ENCODE measurements at regions not wholly inside any gene's neighbourhood (a gene's known extent, or its start where the extent isn't known, plus 50 kb on each side); places are given as distances from the start of the nearest gene placed in this dataset.
"Not testable (repeated sequence)": the region's sequence is repeated elsewhere in the genome, so short reads cannot be mapped to it uniquely, and the experiment has no call there.

DNA sequence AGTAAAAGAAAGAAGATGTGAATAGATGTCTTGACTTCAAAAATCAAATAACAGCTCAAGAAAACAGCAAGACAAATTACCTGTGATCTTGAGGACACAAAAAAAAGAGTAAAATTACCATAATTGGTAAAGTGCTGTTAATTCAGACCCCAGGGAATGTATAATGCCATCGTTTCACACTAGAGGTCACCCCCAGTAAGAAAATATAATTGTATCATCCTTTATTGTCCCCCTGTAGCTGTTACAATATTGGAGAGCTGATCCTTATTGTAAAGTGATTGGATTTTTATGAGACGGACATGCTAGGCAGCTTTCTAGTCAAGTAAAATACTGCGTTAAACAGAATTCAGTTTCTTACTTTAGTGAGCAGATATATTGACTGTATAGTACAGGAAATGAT is 377.0 kb downstream of the TLE1 start:
- no peak overlapping the region for H3K4me3 ChIP-seq (ENCODE audit: low read depth, low read length)
- no peak for DNase-seq (ENCODE audit: low read depth)

DNA sequence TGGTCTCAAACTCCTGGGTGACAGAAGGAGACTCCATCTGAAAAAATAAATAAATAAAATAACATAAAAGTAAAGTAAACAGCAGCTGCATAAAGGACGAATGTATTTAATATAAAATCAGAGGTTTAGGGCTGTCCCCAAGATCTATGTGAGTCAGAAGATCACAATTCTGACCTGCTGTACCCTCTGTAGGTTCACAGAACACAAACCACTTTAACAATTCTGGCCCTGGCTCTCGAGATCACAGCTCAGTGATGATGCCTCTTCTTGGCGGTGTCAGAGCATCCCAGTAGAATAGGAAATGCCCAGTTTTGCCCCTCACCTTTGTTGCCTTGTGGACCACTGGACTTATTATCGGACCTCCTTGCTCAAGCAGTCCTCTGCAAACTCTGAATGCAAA is 380.9 kb downstream of the TLE1 start:
- no peak overlapping the region for H3K4me3 ChIP-seq (ENCODE audit: low read depth, low read length)
- DNase-seq (ENCODE audit: low read depth), result no peak

DNA sequence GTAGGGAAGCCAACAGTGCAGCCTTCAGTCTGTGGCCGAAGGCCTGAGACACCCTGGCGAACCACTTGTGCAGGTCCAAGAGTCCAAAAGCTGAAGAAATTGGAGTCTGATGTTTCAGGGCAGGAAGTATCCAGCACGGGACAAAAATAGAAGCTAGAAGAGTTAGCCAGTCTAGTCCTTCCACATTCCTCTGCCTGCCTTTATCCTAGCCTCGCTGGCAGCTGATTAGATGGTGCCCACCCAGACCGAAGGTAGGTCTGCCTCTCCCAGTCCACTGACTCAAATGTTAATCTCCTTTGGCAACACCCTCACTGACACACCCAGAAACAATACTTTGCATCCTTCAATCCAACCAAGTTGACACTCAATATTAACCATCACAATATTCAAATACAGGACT is 381.6 kb downstream of the TLE1 start:
- DNase-seq (ENCODE audit: low read depth); H3K4me3 ChIP-seq (ENCODE audit: low read depth, low read length): not testable (repeated sequence)

DNA sequence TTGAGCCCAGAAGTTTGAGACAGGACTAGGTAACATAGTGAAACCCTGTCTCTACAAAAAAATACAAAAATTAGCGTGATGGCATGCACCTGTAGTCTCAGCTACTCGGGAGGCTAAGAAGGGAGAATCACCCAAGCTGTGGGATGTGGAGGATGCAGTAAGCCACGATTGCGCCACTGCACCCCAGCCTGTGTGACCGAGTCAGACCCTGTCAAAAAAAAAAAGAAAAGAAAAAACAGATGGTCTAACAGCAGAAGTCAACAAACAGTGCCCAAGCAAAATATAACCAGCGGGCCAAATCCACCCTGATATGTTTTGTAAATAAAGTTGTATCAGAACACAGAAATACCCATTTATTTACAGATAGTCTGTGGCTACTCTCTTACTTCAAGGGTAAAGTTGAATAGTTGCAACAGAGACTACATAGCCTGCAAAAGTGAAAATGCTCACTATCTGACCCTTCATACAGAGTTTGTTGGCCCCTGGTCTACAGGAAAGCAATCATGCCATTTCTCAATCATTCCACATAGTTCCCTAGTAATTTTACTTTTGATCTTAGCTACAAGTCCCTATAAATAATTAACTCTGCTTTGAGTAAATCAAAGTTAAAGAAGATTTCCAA is 383.7 kb downstream of the TLE1 start:
- no peak for DNase-seq (ENCODE audit: low read depth)
- H3K4me3 ChIP-seq (ENCODE audit: low read depth, low read length), result no peak overlapping the region

DNA sequence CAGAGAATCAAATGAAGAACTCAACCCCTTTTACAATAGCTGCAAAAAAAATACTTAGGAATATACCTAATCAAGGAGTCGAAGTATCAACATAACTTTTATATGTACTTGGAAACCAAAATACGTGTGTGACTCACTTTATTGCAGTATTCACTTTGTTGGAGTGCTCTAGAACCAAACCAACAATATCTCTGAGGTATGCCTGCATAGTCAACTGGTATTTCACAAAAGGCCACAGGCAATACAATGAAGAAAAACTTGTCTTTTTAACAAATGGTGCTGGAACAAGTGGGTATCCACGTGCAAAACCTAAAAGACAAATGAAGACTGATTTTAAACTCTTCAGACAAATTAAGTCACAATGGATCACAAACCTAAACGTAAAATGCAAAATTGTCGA is 385.7 kb downstream of the TLE1 start:
- DNase-seq (ENCODE audit: low read depth), result no peak
- H3K4me3 ChIP-seq (ENCODE audit: low read depth, low read length), result no peak overlapping the region

DNA sequence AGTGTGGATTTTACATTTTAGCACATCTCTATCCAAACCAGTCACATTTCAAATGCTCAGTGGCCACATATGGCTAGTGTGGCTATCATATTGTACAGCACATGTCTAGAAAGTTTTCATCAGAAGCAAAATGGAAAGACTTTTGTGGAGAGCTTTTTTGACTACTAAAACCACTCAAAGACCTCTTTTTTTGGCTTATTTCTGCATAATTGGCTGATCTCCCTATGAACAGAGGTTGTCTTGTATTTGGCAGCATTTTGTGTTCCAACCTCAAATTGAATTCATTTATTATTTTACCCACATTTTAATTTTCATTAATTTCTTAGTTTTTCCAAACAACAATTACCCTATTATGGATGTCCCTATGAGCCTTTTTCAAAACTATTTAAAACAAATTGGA is 395.7 kb downstream of the TLE1 start:
- DNase-seq (ENCODE audit: low read depth), result no peak

DNA sequence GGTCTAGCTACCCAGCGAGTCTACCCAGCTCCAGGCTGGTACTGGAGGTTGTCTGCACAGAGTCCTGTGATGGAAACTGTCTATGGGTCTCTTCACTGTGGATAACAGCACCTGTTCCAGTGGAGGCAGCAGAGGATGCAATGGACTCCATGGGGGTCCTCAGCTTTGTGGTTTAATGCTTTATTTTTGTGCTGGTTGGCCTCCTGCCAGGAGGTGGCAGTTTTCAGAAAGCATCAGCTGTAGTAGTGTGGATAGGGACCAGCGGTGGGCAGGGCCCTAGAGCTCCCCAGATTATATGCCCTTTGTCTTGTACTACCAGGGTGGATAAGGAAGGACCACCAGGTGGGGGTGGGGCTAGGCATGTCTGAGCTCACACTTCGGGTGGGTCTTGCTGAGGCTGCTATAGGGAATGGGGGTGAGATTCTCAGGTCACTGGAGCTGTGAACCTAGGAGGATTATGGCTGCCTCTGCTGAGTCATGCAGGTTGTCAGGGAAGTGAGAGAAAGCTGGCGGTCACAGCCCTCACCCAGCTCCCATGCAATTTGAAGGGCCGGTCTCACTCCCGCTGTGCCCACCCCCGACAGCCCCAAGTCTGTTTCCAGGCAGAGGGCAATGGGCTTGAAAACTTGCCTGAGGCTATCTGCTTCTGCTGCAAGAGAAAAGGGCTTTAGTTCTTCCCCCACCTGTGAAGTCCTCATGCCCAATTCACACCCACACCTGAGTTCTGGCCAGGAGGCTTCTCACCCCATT is 397.1 kb downstream of the TLE1 start:
- H3K4me3 ChIP-seq (ENCODE audit: low read depth, low read length), result no peak overlapping the region
- no peak for DNase-seq (ENCODE audit: low read depth)

More for the DNA sequence above, 395.7 kb downstream of the TLE1 start:
- H3K4me3 ChIP-seq (ENCODE audit: low read depth, low read length), result no peak overlapping the region

DNA sequence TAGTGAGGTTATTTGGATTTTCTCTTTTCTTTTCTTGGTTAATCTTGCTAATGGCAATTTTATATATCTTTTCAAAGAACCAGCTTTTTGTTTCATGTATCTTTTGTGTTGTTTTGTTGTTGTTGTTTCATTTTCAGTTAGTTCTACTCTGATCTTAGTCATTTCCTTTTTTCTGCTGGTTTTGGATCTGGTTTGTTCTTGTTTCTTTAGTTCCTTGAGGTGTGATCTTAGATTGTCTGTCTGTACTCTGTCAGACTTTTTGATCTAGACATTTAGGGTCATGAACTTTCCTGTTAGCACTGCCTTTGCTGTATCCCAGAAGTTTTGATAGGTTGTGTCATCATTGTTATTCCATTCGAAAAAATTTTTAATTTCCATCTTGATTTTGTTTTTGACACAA is 399.7 kb downstream of the TLE1 start:
- DNase-seq (ENCODE audit: low read depth), result no peak
- H3K4me3 ChIP-seq (ENCODE audit: low read depth, low read length), result no peak overlapping the region

DNA sequence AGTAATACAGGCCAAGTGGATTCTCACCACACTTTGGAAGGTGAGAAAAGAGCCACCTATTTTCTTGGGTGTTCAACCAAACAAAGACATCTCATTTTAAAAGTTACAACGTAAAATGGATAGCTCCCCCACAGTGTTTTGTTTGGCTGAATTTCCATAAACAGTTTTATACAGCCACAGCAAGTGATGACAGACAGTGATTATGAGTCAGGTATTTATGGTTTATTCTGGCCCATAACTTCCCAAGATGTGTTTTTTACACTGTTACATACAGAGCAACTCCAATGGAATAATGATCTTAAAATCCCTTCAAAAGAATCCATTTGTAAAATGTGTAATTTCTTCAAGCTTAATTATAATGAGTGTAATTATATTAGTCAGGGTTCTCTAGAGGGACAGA is 421.3 kb downstream of the TLE1 start:
- H3K4me3 ChIP-seq (ENCODE audit: low read depth, low read length), result no peak overlapping the region
- peak; percentile 36 for DNase-seq (ENCODE audit: low read depth)

DNA sequence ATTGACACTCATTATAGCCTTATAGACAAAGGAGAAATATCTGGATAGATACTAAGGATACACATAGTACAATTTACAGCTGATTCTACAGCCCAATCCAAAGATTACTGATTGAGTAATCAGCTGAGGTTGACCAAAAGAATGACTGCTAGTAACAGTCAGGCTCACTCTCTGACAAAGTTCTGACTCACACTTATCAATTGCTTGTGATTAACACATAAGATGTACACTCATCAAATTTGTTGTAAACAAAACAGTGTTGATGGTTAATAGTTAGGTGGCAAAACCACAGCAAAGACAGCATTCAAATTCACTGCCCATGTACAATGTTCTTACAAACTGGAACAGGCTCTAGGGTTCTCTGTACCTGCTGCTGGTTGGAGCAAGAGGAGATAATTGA is 422.7 kb downstream of the TLE1 start:
- no peak overlapping the region for H3K4me3 ChIP-seq (ENCODE audit: low read depth, low read length)
- DNase-seq (ENCODE audit: low read depth), result peak; percentile 41

DNA sequence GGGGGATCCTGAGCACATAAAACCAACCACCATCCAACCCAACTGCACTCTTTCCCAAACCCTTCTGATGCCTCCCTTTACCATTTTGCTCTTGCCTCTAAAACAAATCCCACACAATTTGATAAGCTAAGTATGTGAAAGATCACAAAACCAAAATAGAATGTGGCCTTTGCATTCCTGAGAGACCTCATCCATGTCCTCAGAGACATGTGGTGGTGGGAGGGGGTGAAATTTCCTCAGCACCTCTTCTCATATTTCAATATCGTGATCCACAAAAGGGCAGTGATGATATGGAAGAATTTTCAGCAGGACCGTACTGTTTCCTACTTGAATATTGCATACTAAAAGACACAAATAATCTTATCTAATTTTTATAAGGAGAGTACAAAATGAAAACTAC is 423.3 kb downstream of the TLE1 start:
- H3K4me3 ChIP-seq (ENCODE audit: low read depth, low read length), result no peak overlapping the region
- DNase-seq (ENCODE audit: low read depth), result peak; percentile 6

DNA sequence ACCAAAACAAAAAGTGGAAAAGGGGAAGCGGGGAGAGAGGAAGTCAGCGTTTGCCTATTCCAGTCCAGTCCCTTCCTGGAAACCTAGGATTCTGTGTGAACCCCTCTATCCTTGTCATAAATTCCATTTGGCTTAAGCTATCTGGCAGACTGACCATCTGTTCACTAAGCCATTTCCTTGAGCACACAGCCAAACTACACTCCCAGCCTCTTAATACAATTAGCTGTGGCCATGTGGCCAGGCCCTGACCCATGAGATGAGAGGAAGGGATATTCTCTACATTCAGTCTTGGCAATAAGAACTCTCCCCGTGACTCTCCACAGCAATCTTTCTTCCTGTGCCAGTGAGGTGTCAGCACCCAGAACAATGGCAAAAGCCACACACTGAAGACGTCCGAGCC is 424.8 kb downstream of the TLE1 start:
- DNase-seq (ENCODE audit: low read depth), result peak; percentile 11
- H3K4me3 ChIP-seq (ENCODE audit: low read depth, low read length), result no peak overlapping the region

DNA sequence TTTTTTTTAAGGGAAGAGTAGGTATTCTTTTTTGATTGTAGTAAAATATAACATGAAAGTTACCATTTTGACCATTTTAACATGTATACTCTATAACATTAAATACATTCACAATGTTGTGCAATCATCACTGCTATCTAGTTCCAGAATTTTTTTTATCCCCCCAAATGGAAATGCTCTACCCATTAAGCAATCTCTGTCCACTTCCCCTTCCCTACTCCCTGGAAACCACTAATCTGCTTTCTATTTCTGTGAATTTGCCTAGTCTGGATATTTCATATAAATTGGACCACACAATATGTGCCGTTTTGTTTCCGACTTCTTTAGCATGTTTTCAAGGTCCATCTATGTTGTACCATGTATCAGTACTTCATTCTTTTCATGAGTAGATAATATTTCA is 429.5 kb downstream of the TLE1 start:
- no peak for DNase-seq (ENCODE audit: low read depth)
- no peak overlapping the region for H3K4me3 ChIP-seq (ENCODE audit: low read depth, low read length)

DNA sequence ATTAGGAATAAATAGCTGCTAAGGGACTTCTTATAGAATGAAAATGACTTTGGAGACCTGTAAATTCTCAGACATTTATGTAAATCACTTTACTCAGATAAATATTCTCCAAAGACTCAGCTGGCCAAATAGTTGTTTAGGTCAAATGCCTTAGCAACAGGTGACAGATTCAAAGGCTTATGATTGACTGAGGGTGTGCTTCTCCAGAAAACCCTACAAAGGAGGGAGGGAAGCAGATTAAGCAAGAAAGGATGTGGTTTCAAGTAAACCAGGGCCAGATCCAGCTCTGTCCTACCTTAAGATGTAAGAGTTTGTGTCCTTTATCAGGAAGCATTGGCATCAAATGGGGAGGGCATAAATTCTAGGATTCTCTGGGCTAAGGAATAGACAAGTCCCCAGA is 433.0 kb downstream of the TLE1 start:
- no peak for DNase-seq (ENCODE audit: low read depth)
- no peak overlapping the region for H3K4me3 ChIP-seq (ENCODE audit: low read depth, low read length)

DNA sequence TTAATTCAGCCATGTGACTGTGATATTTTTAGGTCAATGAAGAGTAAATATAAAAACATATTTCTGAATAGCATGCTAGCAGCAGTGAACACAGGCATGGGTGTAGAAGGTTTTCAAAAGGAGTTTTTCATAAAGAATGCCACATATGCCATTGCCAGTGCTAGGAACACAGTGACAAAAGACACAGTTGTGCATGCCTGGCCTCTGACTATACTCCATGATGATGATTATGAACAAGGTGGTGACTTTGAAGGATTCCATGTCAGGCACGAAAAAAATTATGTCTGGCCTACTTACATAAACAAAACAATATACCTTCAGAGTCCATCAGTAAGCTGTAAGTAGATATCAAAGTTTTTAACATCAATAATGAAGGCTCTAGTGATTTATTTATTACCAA is 438.7 kb downstream of the TLE1 start:
- no peak for DNase-seq (ENCODE audit: low read depth)
- H3K4me3 ChIP-seq (ENCODE audit: low read depth, low read length), result no peak overlapping the region

DNA sequence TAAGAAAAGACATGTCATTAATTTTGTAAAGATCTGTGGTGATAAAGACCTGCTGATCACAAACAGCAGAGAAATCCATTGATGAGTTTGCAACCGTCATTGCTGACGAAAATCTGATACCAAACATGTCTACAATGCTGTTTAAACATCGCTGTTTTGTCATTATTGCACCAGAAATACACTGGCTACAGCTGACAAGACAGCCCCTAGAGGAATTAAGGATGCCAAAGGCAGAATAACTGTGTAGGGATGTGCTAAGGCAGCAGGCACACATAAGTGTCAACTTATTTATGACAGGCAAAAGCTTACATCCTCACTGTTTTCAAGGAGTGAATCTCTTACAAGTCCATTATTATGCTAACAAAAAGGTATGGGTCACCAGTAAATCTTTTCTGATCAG is 439.3 kb downstream of the TLE1 start:
- no peak overlapping the region for H3K4me3 ChIP-seq (ENCODE audit: low read depth, low read length)
- DNase-seq (ENCODE audit: low read depth), result no peak

DNA sequence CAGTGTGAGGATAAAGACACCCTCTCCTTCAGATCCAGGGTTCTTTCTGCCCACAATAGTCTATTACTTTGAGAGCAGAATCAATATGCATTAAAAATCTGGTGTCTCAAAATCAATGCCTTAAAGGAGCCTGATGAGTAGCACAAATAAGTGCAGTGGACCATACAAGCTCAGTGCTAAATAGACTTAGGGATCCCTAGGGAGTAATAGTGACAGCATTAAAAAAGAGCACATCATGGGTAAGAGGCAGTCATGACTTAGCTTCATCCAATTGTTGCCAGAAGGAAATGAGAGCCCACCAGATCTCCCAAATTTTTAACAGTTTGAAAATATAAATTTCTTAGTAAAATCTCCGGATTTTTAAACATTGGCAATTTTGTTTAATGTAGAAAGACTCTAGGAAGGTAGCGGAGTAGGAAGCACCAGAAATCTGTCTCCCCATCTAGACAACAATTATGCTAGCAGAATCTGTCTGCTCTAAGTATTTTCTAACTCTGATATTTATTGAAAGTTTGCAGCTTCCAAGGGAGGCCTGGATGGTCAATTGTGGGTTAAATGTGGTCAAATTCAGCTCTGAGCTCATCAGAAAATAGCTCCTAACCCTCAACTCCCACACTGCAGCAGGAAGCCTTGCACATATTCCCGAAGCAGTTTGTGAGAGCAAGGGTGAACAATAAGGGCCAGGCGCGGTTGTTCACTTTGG is 443.9 kb downstream of the TLE1 start:
- H3K4me3 ChIP-seq (ENCODE audit: low read depth, low read length), result no peak overlapping the region
- DNase-seq (ENCODE audit: low read depth), result no peak

DNA sequence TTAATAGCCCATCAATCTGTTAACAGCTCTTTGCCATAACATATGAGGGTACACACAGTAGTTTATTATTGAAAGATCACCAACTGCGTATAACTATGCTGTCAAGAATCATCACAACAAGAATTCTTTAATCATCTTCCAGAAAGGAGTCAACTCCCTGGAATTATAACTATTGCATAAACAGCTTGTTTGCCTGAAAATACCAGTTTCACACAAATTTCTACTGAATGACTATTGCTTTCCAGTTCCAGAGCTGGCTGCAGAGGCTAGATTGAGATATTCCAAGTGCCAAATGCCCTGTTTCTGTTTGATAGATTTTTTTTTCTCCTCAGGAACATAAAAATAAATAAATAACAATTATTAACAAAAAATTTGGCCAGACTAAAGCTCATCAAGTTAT is 444.7 kb downstream of the TLE1 start:
- DNase-seq (ENCODE audit: low read depth), result no peak
- H3K4me3 ChIP-seq (ENCODE audit: low read depth, low read length), result no peak overlapping the region

DNA sequence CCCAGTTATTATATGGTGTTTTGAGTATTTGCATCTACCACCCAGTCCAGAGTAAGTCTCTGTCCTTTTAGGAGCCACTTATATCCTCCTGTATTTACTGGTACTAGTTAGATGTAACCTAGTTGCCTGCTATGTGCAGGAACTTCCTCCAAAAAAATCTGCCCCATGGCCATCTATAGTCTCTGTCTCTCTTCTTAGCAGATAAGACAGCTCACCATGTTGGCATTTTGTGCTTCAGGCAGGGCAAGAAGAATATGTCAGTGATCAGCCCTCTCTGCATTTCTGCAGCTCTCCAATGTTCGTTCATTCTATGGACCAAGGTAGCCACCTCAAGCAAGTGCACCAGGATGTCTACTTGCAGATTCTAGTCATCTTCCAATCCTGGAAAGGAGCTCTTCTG is 446.5 kb downstream of the TLE1 start:
- no peak for DNase-seq (ENCODE audit: low read depth)
- H3K4me3 ChIP-seq (ENCODE audit: low read depth, low read length), result no peak overlapping the region

DNA sequence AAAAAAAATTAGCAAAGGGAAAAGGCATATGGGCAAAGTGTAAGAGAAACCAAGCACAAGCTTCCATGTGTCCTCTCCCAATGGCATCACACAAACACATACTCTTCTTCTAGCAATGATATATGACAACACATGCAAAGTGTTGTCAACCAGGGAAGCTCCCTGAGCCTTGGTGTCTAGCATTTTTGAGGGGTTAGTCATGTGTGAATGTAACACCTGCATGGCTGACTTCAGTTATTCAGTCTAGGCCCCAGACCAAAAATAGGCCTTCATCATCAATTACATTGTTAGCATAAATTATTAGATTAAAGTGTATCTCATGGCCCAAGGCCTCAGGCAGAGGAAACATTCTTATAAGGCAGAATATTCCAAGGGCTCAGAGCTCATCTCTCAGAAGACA is 450.0 kb downstream of the TLE1 start:
- no peak for DNase-seq (ENCODE audit: low read depth)
- H3K4me3 ChIP-seq (ENCODE audit: low read depth, low read length), result no peak overlapping the region

Data from skeletal muscle cell (primary cell).